ENCODE measurements at regions not wholly inside any gene's neighbourhood (a gene's known extent, or its start where the extent isn't known, plus 50 kb on each side); places are given as distances from the start of the nearest gene placed in this dataset.

GRCh38 chr12:102551186-102551585 is 70.8 kb upstream of the IGF1 start:
- no peak for TF ChIP-seq POLR2A (IDR thresholded peaks at IDR 0.05)
- TF ChIP-seq CTCF (IDR thresholded peaks at IDR 0.05) = no peak
- TF ChIP-seq POLR2AphosphoS5 (IDR thresholded peaks at IDR 0.05; ENCODE audit: insufficient read depth in 1 of 2, low read depth in 1 of 2) = no peak
